GM12878 (cell line): ENCODE measurements at regions not wholly inside any gene's neighbourhood (a gene's known extent, or its start where the extent isn't known, plus 50 kb on each side); places are given as distances from the start of the nearest gene placed in this dataset.

ENCODE experiments used
- ATAC-seq: fragments of 200-7000 bp; cut with Tn5 transposase; 3 replicates; pipeline ENCODE4 v1.9.1; 2020; ENCODE audit warnings: mild to moderate bottlenecking, moderate library complexity
- BruUV-seq: library from RNA; stranded (reverse); fragments of 400-500 nt; replicated peaks from 2 replicates; lab custom pipeline; 2021; lab: Mats Ljungman, UMichigan
- CTCF ChIA-PET: fragments of 300-600 bp; sonication (Branson Sonifier 250); formaldehyde crosslinking; extraction: SDS; loops from one replicate; lab custom pipeline; 2021; ENCODE audit warnings: inconsistent platforms; lab: Yijun Ruan, JAX
- POLR2A ChIA-PET: fragments of 350-600 bp; formaldehyde crosslinking; extraction: SDS; loops from one replicate; lab custom pipeline; 2021; ENCODE audit warnings: inconsistent platforms; lab: Charles Lee
- RAD21 ChIA-PET: fragments of 300-600 bp; sonication (Branson Sonifier 250); formaldehyde crosslinking; loops from one replicate; lab custom pipeline; 2023; ENCODE audit warnings: antibody characterized with exemption; ENCODE audit not compliant: unreplicated experiment; lab: Charles Lee
- SMC1A ChIA-PET: fragments of 300-600 bp; sonication (Branson Sonifier 250); formaldehyde crosslinking; loops from one replicate; lab custom pipeline; 2023; ENCODE audit not compliant: unreplicated experiment, uncharacterized antibody; lab: Charles Lee
- DNase-seq: peaks from one replicate; pipeline ENCODE4 v3.0.0-alpha.2; 2011; ENCODE audit warnings: low read depth, low spot score
- FAIRE-seq: peaks from 3 replicates; lab custom pipeline; 2011; peaks lifted over from hg19 to GRCh38; lab: Jason Lieb, UNC
- H2AFZ ChIP-seq: 2 replicates; pipeline ENCODE4 v1.6.0; 2011; ENCODE audit warnings: low read depth, low read length, control low read depth; ENCODE audit not compliant: control insufficient read depth
- H3K27ac ChIP-seq: 2 replicates; pipeline ENCODE4 v1.5.1; 2011; ENCODE audit warnings: control low read depth; ENCODE audit not compliant: control insufficient read depth, insufficient read depth
- H3K27me3 ChIP-seq, 2 experiments: replicated peaks in 1 of 2; 2 replicates each; pipeline versions ENCODE4 v1.6.0 to v1.6.1; 2011; ENCODE audit warnings: low read length in 1 of 2; ENCODE audit not compliant: control insufficient read depth in 2 of 2, insufficient read depth in 2 of 2
- H3K36me3 ChIP-seq, 2 experiments: 2 replicates each; pipeline ENCODE4 v1.5.1; 2011; ENCODE audit warnings: low read length in 1 of 2; ENCODE audit not compliant: control insufficient read depth in 2 of 2, insufficient read depth in 2 of 2
- H3K4me1 ChIP-seq: 2 replicates; pipeline ENCODE4 v1.6.1; 2011; ENCODE audit warnings: mild to moderate bottlenecking, low read length, moderate library complexity, mixed read lengths; ENCODE audit not compliant: control insufficient read depth, insufficient read depth
- H3K4me2 ChIP-seq: 2 replicates; pipeline ENCODE4 v1.6.0; 2011; ENCODE audit warnings: control low read depth; ENCODE audit not compliant: control insufficient read depth, insufficient read depth
- H3K4me3 ChIP-seq: fragments of 200-600 bp; sonication (generic); 2 replicates; pipeline ENCODE4 v1.5.1; 2016
- H3K79me2 ChIP-seq: 2 replicates; pipeline ENCODE4 v1.6.0; 2011; ENCODE audit warnings: low read length; ENCODE audit not compliant: control insufficient read depth, insufficient read depth
- H3K9ac ChIP-seq: 2 replicates; pipeline ENCODE4 v1.8.0; 2011; ENCODE audit warnings: low read length, control low read depth, mixed read lengths; ENCODE audit not compliant: control insufficient read depth, insufficient read depth
- H3K9me3 ChIP-seq: replicated peaks from 3 replicates; pipeline ENCODE4 v1.5.1; 2011; ENCODE audit warnings: mild to moderate bottlenecking, low read length; ENCODE audit not compliant: control insufficient read depth, insufficient read depth
- H4K20me1 ChIP-seq: 2 replicates; pipeline ENCODE4 v1.6.0; 2011; ENCODE audit not compliant: control insufficient read depth, insufficient read depth
- BRCA1 ChIP-seq: IDR thresholded peaks from 2 replicates; pipeline ENCODE4 v1.6.1; 2011; ENCODE audit warnings: low read depth, low read length, improper control_type of control experiment
- CHD1 ChIP-seq: IDR thresholded peaks from 2 replicates; pipeline ENCODE4 v1.6.1; 2012; ENCODE audit warnings: low read depth, low read length, improper control_type of control experiment
- CREB1 ChIP-seq: IDR thresholded peaks from 2 replicates; pipeline ENCODE4 v1.6.1; 2012; ENCODE audit warnings: low read depth, mild to moderate bottlenecking, inconsistent platforms
- EP300 ChIP-seq, 2 experiments: fragments of 150-350 bp in 1 of 2; IDR thresholded peaks; 2 replicates each; pipeline ENCODE4 v1.6.1; 2011 to 2012; ENCODE audit warnings: low read depth in 2 of 2, low read length in 2 of 2, borderline replicate concordance in 1 of 2, improper control_type of control experiment in 1 of 2, inconsistent platforms in 1 of 2; ENCODE audit not compliant: control insufficient read depth in 1 of 2
- ETV6 ChIP-seq, 2 experiments: fragments of 450-650 bp in 1 of 2; IDR thresholded peaks in 1 of 2; conservative IDR thresholded peaks in 1 of 2; 2 replicates each; pipeline ENCODE4 v1.6.1; 2014; ENCODE audit warnings: antibody characterized with exemption in 1 of 2, borderline replicate concordance in 1 of 2, low read depth in 1 of 2, mild to moderate bottlenecking in 1 of 2, moderate library complexity in 1 of 2
- EZH2 ChIP-seq: IDR thresholded peaks from 2 replicates; pipeline ENCODE4 v1.6.1; 2012; ENCODE audit warnings: low read depth, mild to moderate bottlenecking, control low read depth, inconsistent platforms, low read length, borderline replicate concordance; ENCODE audit not compliant: control insufficient read depth
- HDAC2 ChIP-seq: fragments of 200-600 bp; sonication (generic); IDR thresholded peaks from 2 replicates; pipeline ENCODE4 v1.6.1; 2017
- HSF1 ChIP-seq: fragments of 150-350 bp; IDR thresholded peaks from 2 replicates; pipeline ENCODE4 v1.6.1; 2014; ENCODE audit warnings: mild to moderate bottlenecking, low read depth, low read length
- JUND ChIP-seq: IDR thresholded peaks from 2 replicates; pipeline ENCODE4 v1.6.1; 2012; ENCODE audit warnings: low read depth, mild to moderate bottlenecking, low read length, improper control_type of control experiment, moderate library complexity
- MAX ChIP-seq: IDR thresholded peaks from 2 replicates; pipeline ENCODE4 v1.6.1; 2012; ENCODE audit warnings: low read depth, low read length, improper control_type of control experiment
- RBBP5 ChIP-seq: fragments of 200-600 bp; sonication (generic); conservative IDR thresholded peaks from 2 replicates; pipeline ENCODE4 v1.6.1; 2016
- RCOR1 ChIP-seq: conservative IDR thresholded peaks from 2 replicates; pipeline ENCODE4 v1.6.1; 2012; ENCODE audit warnings: low read depth, low read length, improper control_type of control experiment
- RFX5 ChIP-seq: IDR thresholded peaks from 2 replicates; pipeline ENCODE4 v1.6.1; 2011; ENCODE audit warnings: low read depth, low read length, improper control_type of control experiment
- SKIL ChIP-seq: fragments of 450-650 bp; IDR thresholded peaks from 2 replicates; pipeline ENCODE4 v1.6.1; 2017; ENCODE audit warnings: mild to moderate bottlenecking, low read depth, inconsistent platforms; ENCODE audit not compliant: poor library complexity, severe bottlenecking
- SMC3 ChIP-seq: IDR thresholded peaks from 2 replicates; pipeline ENCODE4 v1.6.1; 2011; ENCODE audit warnings: low read length, improper control_type of control experiment, borderline replicate concordance
- in situ Hi-C: fragments of 300-500 bp; cut with MboI; formaldehyde crosslinking; loops from 9 replicates; pipeline ENCODE4 v1.14.3; 2018; ENCODE audit warnings: mixed read lengths
- intact Hi-C: fragments of 100-400 bp; cut with micrococcal nuclease; formaldehyde crosslinking; loops from one replicate; pipeline ENCODE4 v1.14.2; 2022; ENCODE audit not compliant: unreplicated experiment
- TF ChIP-seq, protein P1 (sequence below): fragments of 450-650 bp; IDR thresholded peaks from 2 replicates; pipeline ENCODE4 v1.6.1; 2016; ENCODE audit warnings: mild to moderate bottlenecking, moderate library complexity, borderline replicate concordance

DNA sequence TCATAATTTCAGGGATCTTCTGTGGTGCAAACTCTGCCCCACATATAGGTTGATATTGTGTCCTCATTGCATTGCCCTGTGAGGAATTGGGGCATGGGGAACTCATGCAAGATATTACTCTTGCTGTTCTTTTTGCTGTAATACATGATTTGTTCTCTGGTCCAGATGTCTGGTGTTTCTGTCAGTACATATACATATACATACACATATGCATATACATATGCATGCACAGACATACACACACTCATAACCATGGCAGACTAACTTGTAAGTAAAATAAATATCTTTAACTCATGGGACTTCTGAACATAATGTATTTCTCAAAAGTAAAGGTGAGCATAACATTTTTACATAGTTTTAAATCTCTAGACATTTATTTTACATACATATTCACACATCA, 438.3 kb downstream of the CD109 start:
- no peak for TF ChIP-seq ETV6 (conservative IDR thresholded peaks at IDR 0.05 in 1 of 2, IDR thresholded peaks at IDR 0.05 in 1 of 2; ENCODE audit: borderline replicate concordance in 1 of 2, low read depth in 1 of 2)
- no peak for TF ChIP-seq SMC3
- TF ChIP-seq HDAC2, result no peak
- no peak for TF ChIP-seq MAX
- TF ChIP-seq, protein P1, sequence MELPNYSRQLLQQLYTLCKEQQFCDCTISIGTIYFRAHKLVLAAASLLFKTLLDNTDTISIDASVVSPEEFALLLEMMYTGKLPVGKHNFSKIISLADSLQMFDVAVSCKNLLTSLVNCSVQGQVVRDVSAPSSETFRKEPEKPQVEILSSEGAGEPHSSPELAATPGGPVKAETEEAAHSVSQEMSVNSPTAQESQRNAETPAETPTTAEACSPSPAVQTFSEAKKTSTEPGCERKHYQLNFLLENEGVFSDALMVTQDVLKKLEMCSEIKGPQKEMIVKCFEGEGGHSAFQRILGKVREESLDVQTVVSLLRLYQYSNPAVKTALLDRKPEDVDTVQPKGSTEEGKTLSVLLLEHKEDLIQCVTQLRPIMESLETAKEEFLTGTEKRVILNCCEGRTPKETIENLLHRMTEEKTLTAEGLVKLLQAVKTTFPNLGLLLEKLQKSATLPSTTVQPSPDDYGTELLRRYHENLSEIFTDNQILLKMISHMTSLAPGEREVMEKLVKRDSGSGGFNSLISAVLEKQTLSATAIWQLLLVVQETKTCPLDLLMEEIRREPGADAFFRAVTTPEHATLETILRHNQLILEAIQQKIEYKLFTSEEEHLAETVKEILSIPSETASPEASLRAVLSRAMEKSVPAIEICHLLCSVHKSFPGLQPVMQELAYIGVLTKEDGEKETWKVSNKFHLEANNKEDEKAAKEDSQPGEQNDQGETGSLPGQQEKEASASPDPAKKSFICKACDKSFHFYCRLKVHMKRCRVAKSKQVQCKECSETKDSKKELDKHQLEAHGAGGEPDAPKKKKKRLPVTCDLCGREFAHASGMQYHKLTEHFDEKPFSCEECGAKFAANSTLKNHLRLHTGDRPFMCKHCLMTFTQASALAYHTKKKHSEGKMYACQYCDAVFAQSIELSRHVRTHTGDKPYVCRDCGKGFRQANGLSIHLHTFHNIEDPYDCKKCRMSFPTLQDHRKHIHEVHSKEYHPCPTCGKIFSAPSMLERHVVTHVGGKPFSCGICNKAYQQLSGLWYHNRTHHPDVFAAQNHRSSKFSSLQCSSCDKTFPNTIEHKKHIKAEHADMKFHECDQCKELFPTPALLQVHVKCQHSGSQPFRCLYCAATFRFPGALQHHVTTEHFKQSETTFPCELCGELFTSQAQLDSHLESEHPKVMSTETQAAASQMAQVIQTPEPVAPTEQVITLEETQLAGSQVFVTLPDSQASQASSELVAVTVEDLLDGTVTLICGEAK, result no peak
- TF ChIP-seq BRCA1, result no peak
- no peak for TF ChIP-seq CREB1
- TF ChIP-seq SKIL, result no peak
- TF ChIP-seq CHD1, result no peak
- TF ChIP-seq HSF1, result no peak
- no peak for TF ChIP-seq RFX5
- TF ChIP-seq RCOR1, result no peak
- TF ChIP-seq RBBP5, result no peak
- TF ChIP-seq EP300 (IDR thresholded peaks at IDR 0.05; ENCODE audit: borderline replicate concordance in 1 of 2, control insufficient read depth in 1 of 2, low read depth in 2 of 2, low read length in 2 of 2), result no peak
- no peak for TF ChIP-seq JUND
- TF ChIP-seq EZH2, result no peak
- intact Hi-C loops (no loop called here), in situ Hi-C loops (no loop called here)
- Histone ChIP-seq H3K4me2 (no peak overlapping the region), H3K36me3 (no peaks in the 10 kb centered on the region), H2AFZ (no peak overlapping the region), H3K27ac (no peak overlapping the region), H3K79me2 (no peaks in the 10 kb centered on the region), H4K20me1 (no peaks in the 10 kb centered on the region), H3K9ac (no peak overlapping the region), H3K9me3 (no peaks in the 10 kb centered on the region), H3K27me3 (no peaks in the 10 kb centered on the region), H3K4me3 (no peak overlapping the region), H3K4me1 (no peaks in the 10 kb centered on the region)
- no peak for DNase-seq
- ChIA-PET SMC1A (no interaction called here), RAD21 (no interaction called here), CTCF (no interaction called here), POLR2A (no interaction called here)
- BruUV-seq, result no TSS peak
- no peak for ATAC-seq
- FAIRE-seq, result no peak
